H1 (cell line): ENCODE measurements at regions not wholly inside any gene's neighbourhood (a gene's known extent, or its start where the extent isn't known, plus 50 kb on each side); places are given as distances from the start of the nearest gene placed in this dataset.
"Not testable (repeated sequence)": the region's sequence is repeated elsewhere in the genome, so short reads cannot be mapped to it uniquely, and the experiment has no call there.

Source experiments
- CTCF ChIA-PET: fragments of 300-600 bp; sonication (Branson Sonifier 250); formaldehyde crosslinking; loops from one replicate; lab custom pipeline; 2021; ENCODE audit not compliant: partially characterized antibody; lab: Charles Lee
- POLR2A ChIA-PET: fragments of 300-600 bp; sonication (Branson Sonifier 250); formaldehyde crosslinking; loops from one replicate; lab custom pipeline; 2021; ENCODE audit warnings: inconsistent platforms; ENCODE audit not compliant: partially characterized antibody; lab: Charles Lee
- DNase-seq, 2 experiments: peaks; one replicate each; pipeline versions ENCODE4 v3.0.0 to v3.0.0-alpha.2; 2010 to 2022; ENCODE audit warnings: low spot score in 2 of 2, low read depth in 1 of 2, mixed read lengths in 1 of 2
- FAIRE-seq: peaks from 2 replicates; lab custom pipeline; 2011; peaks lifted over from hg19 to GRCh38; lab: Jason Lieb, UNC
- H2AFZ ChIP-seq: 2 replicates; pipeline ENCODE4 v1.8.1; 2012; ENCODE audit warnings: low read length, inconsistent platforms
- H2AK5ac ChIP-seq: 2 replicates; pipeline ENCODE4 v1.6.1; 2013; ENCODE audit warnings: low read depth, low read length
- H2BK120ac ChIP-seq: replicated peaks from 2 replicates; pipeline ENCODE3; 2013; ENCODE audit warnings: low read depth, low read length, inconsistent platforms
- H2BK12ac ChIP-seq: 2 replicates; pipeline ENCODE4 v1.6.1; 2013; ENCODE audit warnings: low read depth, low read length
- H2BK15ac ChIP-seq: 2 replicates; pipeline ENCODE4 v1.6.1; 2013; ENCODE audit warnings: low read length
- H2BK20ac ChIP-seq: 2 replicates; pipeline ENCODE4 v1.6.1; 2013; ENCODE audit warnings: low read length
- H2BK5ac ChIP-seq: 2 replicates; pipeline ENCODE4 v1.6.1; 2013; ENCODE audit warnings: low read depth, low read length
- H3K14ac ChIP-seq: 2 replicates; pipeline ENCODE4 v1.6.1; 2013; ENCODE audit warnings: inconsistent platforms; ENCODE audit not compliant: insufficient read length
- H3K18ac ChIP-seq: 2 replicates; pipeline ENCODE4 v1.6.1; 2013; ENCODE audit warnings: low read length; ENCODE audit errors: extremely low read depth
- H3K23ac ChIP-seq: 2 replicates; pipeline ENCODE4 v1.6.1; 2013; ENCODE audit warnings: inconsistent platforms; ENCODE audit not compliant: insufficient read length
- H3K23me2 ChIP-seq: 2 replicates; pipeline ENCODE4 v1.6.1; 2013; ENCODE audit warnings: low read depth, low read length
- H3K27ac ChIP-seq: 2 replicates; pipeline ENCODE4 v1.6.1; 2011; ENCODE audit warnings: low read depth, low read length, inconsistent platforms
- H3K27me3 ChIP-seq, 4 experiments: replicated peaks in 1 of 4; 1 replicate in 1 of 4; 2 replicates in 3 of 4; pipeline versions ENCODE4 v1.6.1 to v1.8.1; 2011 to 2013; ENCODE audit warnings: low read length in 3 of 4, mild to moderate bottlenecking in 3 of 4, inconsistent platforms in 2 of 4, mixed read lengths in 2 of 4, moderate library complexity in 1 of 4; ENCODE audit not compliant: control insufficient read depth in 3 of 4, insufficient read depth in 3 of 4; ENCODE audit errors: extremely low read depth in 1 of 4
- H3K36me3 ChIP-seq, 4 experiments: 2 replicates each; pipeline versions ENCODE4 v1.6.1 to v1.8.1; 2011 to 2013; ENCODE audit warnings: mild to moderate bottlenecking in 4 of 4, low read length in 3 of 4, moderate library complexity in 2 of 4, control low read depth in 1 of 4, inconsistent platforms in 1 of 4; ENCODE audit not compliant: insufficient read depth in 4 of 4, control insufficient read depth in 2 of 4
- H3K4ac ChIP-seq: replicated peaks from 2 replicates; pipeline ENCODE3; 2013; ENCODE audit warnings: low read length, low read depth, mixed read lengths, inconsistent platforms; ENCODE audit not compliant: insufficient read length
- H3K4me1 ChIP-seq, 4 experiments: replicated peaks in 1 of 4; 1 replicate in 1 of 4; 2 replicates in 3 of 4; pipeline versions ENCODE4 v1.6.1 to v1.8.1; 2011 to 2013; ENCODE audit warnings: low read length in 3 of 4, inconsistent platforms in 2 of 4, mixed read lengths in 1 of 4; ENCODE audit not compliant: insufficient read depth in 4 of 4, control insufficient read depth in 3 of 4
- H3K4me2 ChIP-seq, 2 experiments: 2 replicates each; pipeline versions ENCODE4 v1.6.1 to v1.8.1; 2011 to 2013; ENCODE audit warnings: low read depth in 2 of 2, low read length in 2 of 2, control low read depth in 1 of 2, inconsistent platforms in 1 of 2, mild to moderate bottlenecking in 1 of 2; ENCODE audit not compliant: insufficient read depth in 1 of 2
- H3K4me3 ChIP-seq, 4 experiments: fragments of 200-600, 300-600 bp in 1 of 4; sonication (generic), shearing (Covaris generic), sonication (Bioruptor Twin) in 1 of 4; 2 replicates each; pipeline versions ENCODE4 v1.5.1 to v1.8.1; 2011 to 2016; ENCODE audit warnings: low read length in 4 of 4, low read depth in 3 of 4, control low read depth in 2 of 4, inconsistent platforms in 2 of 4, mild to moderate bottlenecking in 2 of 4, mixed read lengths in 1 of 4, moderate library complexity in 1 of 4; ENCODE audit not compliant: insufficient read depth in 2 of 4; ENCODE audit errors: extremely low read depth in 1 of 4
- H3K56ac ChIP-seq: replicated peaks from 2 replicates; pipeline ENCODE3; 2013; ENCODE audit warnings: low read depth, mild to moderate bottlenecking, mixed read lengths, low read length, inconsistent platforms; ENCODE audit not compliant: insufficient read length
- H3K79me1 ChIP-seq: 2 replicates; pipeline ENCODE4 v1.6.1; 2013; ENCODE audit warnings: low read depth, low read length, control low read depth
- H3K79me2 ChIP-seq, 2 experiments: 2 replicates each; pipeline versions ENCODE4 v1.6.1 to v1.8.1; 2012 to 2013; ENCODE audit warnings: low read length in 2 of 2, mild to moderate bottlenecking in 2 of 2, inconsistent platforms in 1 of 2; ENCODE audit not compliant: insufficient read depth in 2 of 2, control insufficient read depth in 1 of 2
- H3K9ac ChIP-seq, 4 experiments: replicated peaks in 1 of 4; 1 replicate in 1 of 4; 2 replicates in 3 of 4; pipeline versions ENCODE4 v1.6.1 to v1.8.1; 2011 to 2013; ENCODE audit warnings: low read depth in 3 of 4, low read length in 3 of 4, control low read depth in 2 of 4, mild to moderate bottlenecking in 2 of 4, moderate library complexity in 2 of 4, inconsistent platforms in 1 of 4; ENCODE audit errors: extremely low read depth in 1 of 4
- H3K9me3 ChIP-seq, 2 experiments: 2 replicates each; pipeline versions ENCODE4 v1.6.1 to v1.8.1; 2012 to 2013; ENCODE audit warnings: mild to moderate bottlenecking in 2 of 2, moderate library complexity in 2 of 2, control low read depth in 1 of 2, inconsistent platforms in 1 of 2, low read depth in 1 of 2, low read length in 1 of 2, mixed read lengths in 1 of 2; ENCODE audit not compliant: insufficient read depth in 2 of 2
- H4K20me1 ChIP-seq, 2 experiments: replicated peaks in 1 of 2; 2 replicates each; pipeline versions ENCODE3 to v1.8.1; 2011 to 2013; ENCODE audit warnings: inconsistent platforms in 2 of 2, low read length in 2 of 2, mild to moderate bottlenecking in 1 of 2; ENCODE audit not compliant: insufficient read depth in 2 of 2, control insufficient read depth in 1 of 2
- H4K5ac ChIP-seq: 2 replicates; pipeline ENCODE4 v1.6.1; 2013; ENCODE audit warnings: low read length, low read depth, mixed read lengths, inconsistent platforms; ENCODE audit not compliant: insufficient read length
- H4K8ac ChIP-seq: 2 replicates; pipeline ENCODE4 v1.8.0; 2013; ENCODE audit warnings: mild to moderate bottlenecking, moderate library complexity, low read length, inconsistent platforms; ENCODE audit not compliant: insufficient read depth; ENCODE audit errors: extremely low read depth
- H4K91ac ChIP-seq: replicated peaks from 2 replicates; pipeline ENCODE3; 2013; ENCODE audit warnings: low read length, mixed read lengths, inconsistent platforms; ENCODE audit not compliant: insufficient read length
- ATF2 ChIP-seq: IDR thresholded peaks from 2 replicates; pipeline ENCODE4 v1.6.1; 2012; ENCODE audit warnings: low read length, inconsistent platforms
- CHD1 ChIP-seq: IDR thresholded peaks from 2 replicates; pipeline ENCODE4 v1.6.1; 2012; ENCODE audit warnings: low read depth, low read length, improper control_type of control experiment
- CTBP2 ChIP-seq: IDR thresholded peaks from 2 replicates; pipeline ENCODE4 v1.7.0; 2011; ENCODE audit warnings: borderline replicate concordance, mild to moderate bottlenecking, moderate library complexity, mixed read lengths, low read length; ENCODE audit not compliant: insufficient read depth, insufficient read length
- POLR2A ChIP-seq, 2 experiments: IDR thresholded peaks; 1 replicate in 1 of 2; 2 replicates in 1 of 2; pipeline ENCODE4 v1.6.1; 2011; ENCODE audit warnings: low read depth in 2 of 2, low read length in 2 of 2, mild to moderate bottlenecking in 2 of 2; ENCODE audit errors: control extremely low read depth in 1 of 2
- SIRT6 ChIP-seq: IDR thresholded peaks from one replicate; pipeline ENCODE4 v1.7.1; 2012; ENCODE audit warnings: low read length, inconsistent platforms
- YY1 ChIP-seq: IDR thresholded peaks from 2 replicates; pipeline ENCODE4 v1.6.1; 2011; ENCODE audit warnings: low read depth, mild to moderate bottlenecking, low read length
- ZNF274 ChIP-seq: IDR thresholded peaks from 2 replicates; pipeline ENCODE4 v1.7.0; 2012; ENCODE audit warnings: low read length, borderline replicate concordance; ENCODE audit errors: extremely low read depth
- WGBS, 2 experiments: shearing (Covaris generic) in 1 of 2; methylation state at CpG; one replicate each; pipeline versions ENCODE4 v1.1.6 to v1.1.7; 2013 to 2015; ENCODE audit warnings: low lambda C conversion rate in 2 of 2, mixed read lengths in 2 of 2, inconsistent platforms in 1 of 2, low coverage in 1 of 2, missing lambda C conversion rate in 1 of 2; ENCODE audit not compliant: insufficient replicate concordance in 2 of 2, insufficient coverage in 1 of 2, insufficient read length in 1 of 2; ENCODE audit errors: extremely low coverage in 1 of 2, missing lambda C conversion rate in 1 of 2; 5-methylcytosine and 5-hydroxymethylcytosine counted together
- TF ChIP-seq, protein P1 (sequence below): IDR thresholded peaks from 2 replicates; pipeline ENCODE4 v1.6.1; 2012; ENCODE audit warnings: inconsistent platforms

DNA sequence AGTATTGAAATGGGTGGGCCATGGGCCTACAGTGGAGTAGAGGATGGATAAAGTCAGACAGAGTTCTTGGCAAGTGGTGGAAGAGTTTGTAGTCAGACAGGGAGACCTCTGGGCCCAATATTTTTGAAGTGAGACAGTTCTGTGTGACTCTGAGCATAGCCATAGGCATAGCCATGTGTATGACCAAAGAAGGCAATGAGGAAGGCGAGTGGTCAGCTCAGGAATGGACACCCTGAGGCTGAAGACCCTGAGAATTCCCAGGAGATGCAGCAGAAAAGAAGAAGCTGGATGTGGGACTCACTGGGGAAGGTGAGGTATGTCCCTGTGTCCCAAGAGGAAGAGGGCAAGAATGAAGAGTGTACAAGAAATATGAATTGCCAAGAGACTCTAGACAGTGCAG, 210.6 kb upstream of the IRF2BP2 start (continued):
- TF ChIP-seq CTBP2 (no peak), SIRT6 (no peak), CHD1 (no peak), POLR2A (IDR thresholded peaks at IDR 0.05; ENCODE audit: control extremely low read depth in 1 of 2, low read depth in 2 of 2, low read length in 2 of 2) (no peak), ZNF274 (no peak), ATF2 (no peak), YY1 (no peak)
- TF ChIP-seq, protein P1, sequence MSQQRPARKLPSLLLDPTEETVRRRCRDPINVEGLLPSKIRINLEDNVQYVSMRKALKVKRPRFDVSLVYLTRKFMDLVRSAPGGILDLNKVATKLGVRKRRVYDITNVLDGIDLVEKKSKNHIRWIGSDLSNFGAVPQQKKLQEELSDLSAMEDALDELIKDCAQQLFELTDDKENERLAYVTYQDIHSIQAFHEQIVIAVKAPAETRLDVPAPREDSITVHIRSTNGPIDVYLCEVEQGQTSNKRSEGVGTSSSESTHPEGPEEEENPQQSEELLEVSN, result no peak

DNA sequence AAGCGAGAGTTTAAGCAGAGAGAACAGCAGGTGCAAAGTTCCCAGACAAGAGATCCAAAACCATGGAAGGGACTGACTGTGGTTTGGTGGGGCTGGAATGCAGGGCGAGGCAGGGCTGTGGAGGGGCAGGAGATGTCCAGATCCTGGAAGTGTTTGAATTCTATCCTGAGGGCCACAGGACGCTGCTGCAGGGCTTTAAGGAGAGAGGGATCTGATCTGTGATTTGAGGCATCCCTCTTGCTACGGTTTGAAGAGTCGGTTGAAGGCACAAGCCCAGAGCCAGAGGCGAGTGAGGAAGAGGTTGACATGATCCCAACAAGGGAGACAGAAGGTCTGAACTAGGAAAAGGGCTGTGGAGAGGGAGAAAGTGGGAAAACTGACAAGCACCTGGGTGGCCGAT, 209.9 kb upstream of the IRF2BP2 start:
- CTCF ChIA-PET, H4K91ac ChIP-seq: not testable (repeated sequence)
- 68% methylated on average over 4 of the region's 7 CpGs; no CpG with 5 or more reads in 1 of the 2 experiments for WGBS, 2 experiments

More for the DNA sequence above, 209.9 kb upstream of the IRF2BP2 start:
- H3K56ac ChIP-seq, H3K23me2 ChIP-seq, H3K4me1 ChIP-seq, DNase-seq, H4K8ac ChIP-seq, H3K4me3 ChIP-seq, POLR2A ChIA-PET, H3K27ac ChIP-seq, H3K4me2 ChIP-seq, H3K27me3 ChIP-seq, H3K79me1 ChIP-seq, H2AFZ ChIP-seq, FAIRE-seq, H3K79me2 ChIP-seq, H3K9ac ChIP-seq, H2BK120ac ChIP-seq, H3K9me3 ChIP-seq, H2BK15ac ChIP-seq, H3K36me3 ChIP-seq, H3K4ac ChIP-seq, H4K5ac ChIP-seq, H2BK12ac ChIP-seq, H3K14ac ChIP-seq, H3K23ac ChIP-seq, H4K20me1 ChIP-seq, H2AK5ac ChIP-seq, H3K18ac ChIP-seq, H2BK20ac ChIP-seq, H2BK5ac ChIP-seq: not testable (repeated sequence)
